Kidney epithelial cell (primary cell): ENCODE measurements at regions not wholly inside any gene's neighbourhood (a gene's known extent, or its start where the extent isn't known, plus 50 kb on each side); places are given as distances from the start of the nearest gene placed in this dataset.

Source experiments
- DNase-seq: peaks from one replicate; pipeline ENCODE4 v3.0.0-alpha.2; 2010; ENCODE audit warnings: low read depth
- H3K27me3 ChIP-seq: 2 replicates; pipeline ENCODE4 v1.6.0; 2011; ENCODE audit warnings: low read length; ENCODE audit not compliant: control insufficient read depth, insufficient read depth
- H3K36me3 ChIP-seq: 2 replicates; pipeline ENCODE4 v1.5.1; 2011; ENCODE audit warnings: low read length; ENCODE audit not compliant: control insufficient read depth, insufficient read depth
- H3K4me3 ChIP-seq: 2 replicates; pipeline ENCODE4 v1.5.1; 2011; ENCODE audit warnings: low read depth, mild to moderate bottlenecking, control low read depth, low read length
- TF ChIP-seq, protein P1 (sequence below): IDR thresholded peaks from 2 replicates; pipeline ENCODE4 v1.5.1; 2011; ENCODE audit warnings: mild to moderate bottlenecking, moderate library complexity, low read length, control low read depth, inconsistent platforms; ENCODE audit not compliant: insufficient read depth, poor library complexity, severe bottlenecking

DNA sequence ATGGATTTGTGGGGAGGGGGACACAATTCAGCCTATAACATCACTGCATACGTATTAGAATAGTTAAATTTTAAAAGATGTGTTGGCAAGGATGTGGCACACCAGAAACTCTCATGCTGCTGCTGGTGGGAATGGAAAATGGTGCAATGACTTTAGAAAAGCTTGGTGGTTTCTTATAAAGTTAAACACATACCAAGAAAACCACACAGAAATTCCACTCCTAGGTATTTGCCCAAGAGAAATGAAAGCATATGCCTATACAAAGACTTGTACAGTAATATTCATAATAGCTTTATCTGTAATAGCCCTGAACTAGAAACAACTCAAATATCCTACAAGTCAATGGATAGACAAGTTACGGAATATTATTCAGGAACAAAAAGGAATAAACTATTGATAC is 71.3 kb upstream of the PDHA1 start:
- DNase-seq: no peak
- TF ChIP-seq, protein P1, sequence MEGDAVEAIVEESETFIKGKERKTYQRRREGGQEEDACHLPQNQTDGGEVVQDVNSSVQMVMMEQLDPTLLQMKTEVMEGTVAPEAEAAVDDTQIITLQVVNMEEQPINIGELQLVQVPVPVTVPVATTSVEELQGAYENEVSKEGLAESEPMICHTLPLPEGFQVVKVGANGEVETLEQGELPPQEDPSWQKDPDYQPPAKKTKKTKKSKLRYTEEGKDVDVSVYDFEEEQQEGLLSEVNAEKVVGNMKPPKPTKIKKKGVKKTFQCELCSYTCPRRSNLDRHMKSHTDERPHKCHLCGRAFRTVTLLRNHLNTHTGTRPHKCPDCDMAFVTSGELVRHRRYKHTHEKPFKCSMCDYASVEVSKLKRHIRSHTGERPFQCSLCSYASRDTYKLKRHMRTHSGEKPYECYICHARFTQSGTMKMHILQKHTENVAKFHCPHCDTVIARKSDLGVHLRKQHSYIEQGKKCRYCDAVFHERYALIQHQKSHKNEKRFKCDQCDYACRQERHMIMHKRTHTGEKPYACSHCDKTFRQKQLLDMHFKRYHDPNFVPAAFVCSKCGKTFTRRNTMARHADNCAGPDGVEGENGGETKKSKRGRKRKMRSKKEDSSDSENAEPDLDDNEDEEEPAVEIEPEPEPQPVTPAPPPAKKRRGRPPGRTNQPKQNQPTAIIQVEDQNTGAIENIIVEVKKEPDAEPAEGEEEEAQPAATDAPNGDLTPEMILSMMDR: no peak

DNA sequence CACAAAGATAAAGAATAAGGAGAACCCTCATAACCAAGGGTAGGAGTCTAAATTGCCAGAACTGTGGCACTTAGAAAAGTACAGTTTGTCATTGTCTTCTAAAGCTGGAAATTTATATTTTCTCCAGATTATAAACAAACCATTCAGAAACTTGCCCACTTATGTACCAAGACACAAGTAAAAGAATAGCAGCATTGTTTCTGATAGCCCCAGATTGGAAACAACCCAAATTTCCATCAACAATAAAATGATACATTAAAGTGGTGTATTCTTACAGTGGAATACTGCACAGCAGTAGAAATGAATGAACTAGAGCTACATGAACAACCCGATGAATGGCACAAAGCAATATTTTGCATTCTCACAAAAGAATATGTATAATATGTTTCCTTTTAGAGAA is 63.1 kb upstream of the PDHA1 start:
- no peak overlapping the region for H3K4me3 ChIP-seq
- TF ChIP-seq, protein P1: no peak
- H3K27me3 ChIP-seq: no peaks in the 10 kb centered on the region
- no peaks in the 10 kb centered on the region for H3K36me3 ChIP-seq
- DNase-seq: no peak

More for the DNA sequence above, 71.3 kb upstream of the PDHA1 start:
- Histone ChIP-seq H3K4me3 (no peak overlapping the region), H3K36me3 (no peaks in the 10 kb centered on the region), H3K27me3 (no peaks in the 10 kb centered on the region)

DNA sequence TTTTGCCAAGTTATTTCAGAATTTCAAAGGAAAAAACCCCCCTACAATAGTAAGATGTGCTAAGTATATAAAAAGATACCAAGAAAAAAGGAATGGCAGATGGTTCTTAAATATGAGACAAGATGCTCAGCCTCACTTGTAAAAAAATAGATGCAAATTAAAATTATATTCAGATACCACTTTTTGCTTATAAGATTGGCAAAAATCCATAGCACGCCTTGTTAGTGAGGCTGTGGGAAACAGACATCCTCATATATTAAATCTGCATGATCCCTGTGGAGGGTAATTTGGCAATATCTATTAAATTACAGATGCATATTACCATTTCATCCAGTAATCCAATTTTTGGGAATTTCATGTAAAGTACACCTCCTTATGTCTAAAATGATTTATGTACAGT is 62.5 kb upstream of the PDHA1 start:
- no peaks in the 10 kb centered on the region for H3K27me3 ChIP-seq
- no peaks in the 10 kb centered on the region for H3K36me3 ChIP-seq

DNA sequence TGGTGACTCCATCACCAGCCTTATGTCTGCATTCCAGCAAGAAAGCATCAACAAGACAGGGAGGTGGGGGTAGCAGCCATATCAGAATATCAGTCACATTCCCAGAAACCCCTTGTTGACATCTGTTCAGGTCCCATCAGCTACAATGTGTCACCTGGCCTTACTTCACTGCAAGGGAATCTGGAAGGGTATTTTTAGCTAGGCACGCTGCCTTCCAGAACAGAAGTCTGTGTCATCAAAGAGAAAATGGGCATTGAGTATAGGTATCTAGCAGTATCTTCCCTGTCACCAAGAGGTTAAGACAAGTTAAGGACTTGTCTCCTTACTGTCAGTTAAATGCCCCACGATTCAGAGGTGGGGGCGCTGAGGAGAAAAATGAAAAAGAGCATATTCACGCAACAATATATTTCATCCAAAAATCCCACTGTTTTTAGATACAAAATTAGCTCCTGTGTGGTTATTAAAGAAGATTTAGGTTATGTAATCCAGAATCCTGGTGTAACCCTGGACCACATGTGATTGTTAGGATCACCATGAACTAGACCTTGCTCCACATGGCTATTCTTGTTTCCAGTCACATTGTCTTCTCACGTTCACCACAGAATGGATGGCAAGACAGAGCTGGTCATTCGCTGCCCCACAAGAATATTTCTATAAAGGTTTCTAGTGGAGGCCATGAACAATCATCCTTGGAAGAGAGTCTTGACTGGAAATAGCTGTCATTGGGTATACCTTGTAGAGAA is 60.0 kb upstream of the PDHA1 start:
- no peaks in the 10 kb centered on the region for H3K36me3 ChIP-seq
- no peak for DNase-seq
- no peaks in the 10 kb centered on the region for H3K27me3 ChIP-seq
- H3K4me3 ChIP-seq: no peak overlapping the region
- TF ChIP-seq, protein P1: no peak

More for the DNA sequence above, 62.5 kb upstream of the PDHA1 start:
- no peak for DNase-seq
- TF ChIP-seq, protein P1: no peak
- H3K4me3 ChIP-seq: no peak overlapping the region

DNA sequence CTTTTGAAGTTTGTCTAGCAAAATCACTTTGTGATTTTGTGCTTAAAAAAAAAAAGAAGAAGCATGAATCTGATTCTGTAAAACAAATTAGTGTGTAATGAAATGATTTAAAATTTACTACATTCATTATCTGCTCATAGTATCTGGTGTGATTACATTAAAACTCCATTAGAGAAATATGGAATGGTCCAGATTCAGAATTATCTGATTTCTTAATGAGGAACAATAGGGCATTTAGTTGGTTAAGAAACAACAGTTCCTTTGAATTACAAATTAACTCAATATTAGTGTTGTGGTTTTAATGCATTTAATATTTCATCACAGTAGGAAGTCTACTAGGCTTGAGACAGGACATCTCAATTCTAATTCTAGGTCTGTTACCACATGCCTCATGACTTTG is 57.9 kb upstream of the PDHA1 start:
- DNase-seq: no peak

More for the DNA sequence above, 57.9 kb upstream of the PDHA1 start:
- no peak overlapping the region for H3K4me3 ChIP-seq
- TF ChIP-seq, protein P1: no peak
- H3K36me3 ChIP-seq: no peaks in the 10 kb centered on the region
- H3K27me3 ChIP-seq: no peaks in the 10 kb centered on the region
